Myocyte (in vitro differentiated cells): ENCODE measurements at regions not wholly inside any gene's neighbourhood (a gene's known extent, or its start where the extent isn't known, plus 50 kb on each side); places are given as distances from the start of the nearest gene placed in this dataset.

Experiments used
- DNase-seq: peaks from one replicate; pipeline ENCODE4 v3.0.0-alpha.2; 2012; ENCODE audit warnings: low read depth

- DNase-seq = peak; percentile 67
These were observed 181.1 kb upstream of the SPEF2 start for GRCh38 chr5:35436400-35437057.

- no peak for DNase-seq
These were observed 187.1 kb upstream of the SPEF2 start for GRCh38 chr5:35430381-35431162.

- DNase-seq = no peak
These were observed 189.9 kb upstream of the PRLR start for GRCh38 chr5:35420200-35420599.

GRCh38 chr5:35417040-35417439 lies 186.8 kb upstream of the PRLR start:
- no peak for DNase-seq

GRCh38 chr5:35416217-35416988 lies 186.1 kb upstream of the PRLR start:
- DNase-seq = no peak

GRCh38 chr5:35415309-35415708 lies 185.0 kb upstream of the PRLR start:
- no peak for DNase-seq

- DNase-seq = no peak
These were observed 179.1 kb upstream of the PRLR start for GRCh38 chr5:35409361-35409760.

GRCh38 chr5:35408146-35408545 lies 177.9 kb upstream of the PRLR start:
- no peak for DNase-seq

GRCh38 chr5:35407697-35408096 lies 177.4 kb upstream of the PRLR start:
- DNase-seq = no peak

GRCh38 chr5:35405938-35406337 lies 175.7 kb upstream of the PRLR start:
- no peak for DNase-seq

- DNase-seq = no peak
These were observed 174.4 kb upstream of the PRLR start for GRCh38 chr5:35404701-35405100.

GRCh38 chr5:35393901-35394300 lies 163.6 kb upstream of the PRLR start:
- no peak for DNase-seq

GRCh38 chr5:35384658-35385057 lies 154.4 kb upstream of the PRLR start:
- no peak for DNase-seq

GRCh38 chr5:35383041-35383440 lies 152.8 kb upstream of the PRLR start:
- no peak for DNase-seq

GRCh38 chr5:35377653-35378052 lies 147.4 kb upstream of the PRLR start:
- no peak for DNase-seq

- no peak for DNase-seq
These were observed 144.3 kb upstream of the PRLR start for GRCh38 chr5:35374584-35374983.

- no peak for DNase-seq
These were observed 143.0 kb upstream of the PRLR start for GRCh38 chr5:35373249-35373648.

GRCh38 chr5:35372482-35372881 lies 142.2 kb upstream of the PRLR start:
- DNase-seq = no peak

- DNase-seq = no peak
These were observed 141.7 kb upstream of the PRLR start for GRCh38 chr5:35371951-35372426.

- DNase-seq = no peak
These were observed 140.6 kb upstream of the PRLR start for GRCh38 chr5:35370871-35371270.

- DNase-seq = no peak
These were observed 139.9 kb upstream of the PRLR start for GRCh38 chr5:35369965-35370790.
